Endothelial cell (in vitro differentiated cells): ENCODE measurements at regions not wholly inside any gene's neighbourhood (a gene's known extent, or its start where the extent isn't known, plus 50 kb on each side); places are given as distances from the start of the nearest gene placed in this dataset.

Source experiments
- DNase-seq: peaks from one replicate; pipeline ENCODE4 v3.0.0; 2021; ENCODE audit warnings: low spot score
- H3K27ac Mint-ChIP-seq: one replicate; pipeline ENCODE4 v1.8.0; 2021; ENCODE audit warnings: mixed read lengths, inconsistent platforms; ENCODE audit not compliant: unreplicated experiment
- H3K27me3 Mint-ChIP-seq: one replicate; pipeline ENCODE4 v1.8.0; 2021; ENCODE audit warnings: mild to moderate bottlenecking, moderate library complexity, mixed read lengths, inconsistent platforms; ENCODE audit not compliant: unreplicated experiment
- H3K36me3 Mint-ChIP-seq: one replicate; pipeline ENCODE4 v1.8.0; 2021; ENCODE audit warnings: mild to moderate bottlenecking, low read depth, mixed read lengths, inconsistent platforms; ENCODE audit not compliant: unreplicated experiment
- H3K4me1 Mint-ChIP-seq: one replicate; pipeline ENCODE4 v1.8.0; 2021; ENCODE audit warnings: mild to moderate bottlenecking, mixed read lengths, inconsistent platforms; ENCODE audit not compliant: unreplicated experiment
- H3K4me3 Mint-ChIP-seq: one replicate; pipeline ENCODE4 v1.8.0; 2021; ENCODE audit warnings: mild to moderate bottlenecking, mixed read lengths, inconsistent platforms; ENCODE audit not compliant: unreplicated experiment
- H3K9me3 Mint-ChIP-seq: one replicate; pipeline ENCODE4 v1.8.0; 2021; ENCODE audit warnings: mixed read lengths, inconsistent platforms; ENCODE audit not compliant: unreplicated experiment
- TF ChIP-seq, protein P1 (sequence below): fragments of 200-600 bp; sonication (generic); IDR thresholded peaks from one replicate; pipeline ENCODE4 v1.5.0; 2021; ENCODE audit warnings: antibody characterized with exemption; ENCODE audit not compliant: unreplicated experiment

- Mint-ChIP-seq H3K4me3 (no peak overlapping the region), H3K27ac (no peak overlapping the region), H3K4me1 (no peaks in the 10 kb centered on the region), H3K36me3 (no peaks in the 10 kb centered on the region), H3K27me3 (no peaks in the 10 kb centered on the region), H3K9me3 (no peaks in the 10 kb centered on the region)
- no peak for DNase-seq
- TF ChIP-seq, protein P1, sequence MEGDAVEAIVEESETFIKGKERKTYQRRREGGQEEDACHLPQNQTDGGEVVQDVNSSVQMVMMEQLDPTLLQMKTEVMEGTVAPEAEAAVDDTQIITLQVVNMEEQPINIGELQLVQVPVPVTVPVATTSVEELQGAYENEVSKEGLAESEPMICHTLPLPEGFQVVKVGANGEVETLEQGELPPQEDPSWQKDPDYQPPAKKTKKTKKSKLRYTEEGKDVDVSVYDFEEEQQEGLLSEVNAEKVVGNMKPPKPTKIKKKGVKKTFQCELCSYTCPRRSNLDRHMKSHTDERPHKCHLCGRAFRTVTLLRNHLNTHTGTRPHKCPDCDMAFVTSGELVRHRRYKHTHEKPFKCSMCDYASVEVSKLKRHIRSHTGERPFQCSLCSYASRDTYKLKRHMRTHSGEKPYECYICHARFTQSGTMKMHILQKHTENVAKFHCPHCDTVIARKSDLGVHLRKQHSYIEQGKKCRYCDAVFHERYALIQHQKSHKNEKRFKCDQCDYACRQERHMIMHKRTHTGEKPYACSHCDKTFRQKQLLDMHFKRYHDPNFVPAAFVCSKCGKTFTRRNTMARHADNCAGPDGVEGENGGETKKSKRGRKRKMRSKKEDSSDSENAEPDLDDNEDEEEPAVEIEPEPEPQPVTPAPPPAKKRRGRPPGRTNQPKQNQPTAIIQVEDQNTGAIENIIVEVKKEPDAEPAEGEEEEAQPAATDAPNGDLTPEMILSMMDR = no peak
Measured at GRCh38 chr5:17837757-17838156, 203.5 kb downstream of the TAF11L14 start.

GRCh38 chr5:17838469-17838868, 204.2 kb downstream of the TAF11L14 start:
- H3K36me3 Mint-ChIP-seq = no peaks in the 10 kb centered on the region
- H3K9me3 Mint-ChIP-seq = no peaks in the 10 kb centered on the region
- no peak overlapping the region for H3K4me3 Mint-ChIP-seq
- H3K4me1 Mint-ChIP-seq = no peaks in the 10 kb centered on the region
- TF ChIP-seq, protein P1 = no peak
- H3K27me3 Mint-ChIP-seq = no peaks in the 10 kb centered on the region
- no peak overlapping the region for H3K27ac Mint-ChIP-seq
- no peak for DNase-seq

GRCh38 chr5:17839848-17840247, 205.6 kb downstream of the TAF11L14 start:
- Mint-ChIP-seq H3K4me3 (no peak overlapping the region), H3K27me3 (no peaks in the 10 kb centered on the region), H3K36me3 (no peaks in the 10 kb centered on the region), H3K9me3 (no peaks in the 10 kb centered on the region), H3K4me1 (no peaks in the 10 kb centered on the region), H3K27ac (no peak overlapping the region)
- TF ChIP-seq, protein P1 = no peak
- no peak for DNase-seq

GRCh38 chr5:17846496-17846895, 212.2 kb downstream of the TAF11L14 start:
- no peaks in the 10 kb centered on the region for H3K27me3 Mint-ChIP-seq
- DNase-seq = no peak
- no peaks in the 10 kb centered on the region for H3K4me1 Mint-ChIP-seq
- no peaks in the 10 kb centered on the region for H3K9me3 Mint-ChIP-seq
- no peaks in the 10 kb centered on the region for H3K36me3 Mint-ChIP-seq
- H3K27ac Mint-ChIP-seq = no peak overlapping the region
- TF ChIP-seq, protein P1 = no peak
- no peak overlapping the region for H3K4me3 Mint-ChIP-seq

GRCh38 chr5:17847286-17847685, 213.0 kb downstream of the TAF11L14 start:
- Mint-ChIP-seq H3K27me3 (no peaks in the 10 kb centered on the region), H3K9me3 (no peaks in the 10 kb centered on the region), H3K4me3 (no peak overlapping the region), H3K4me1 (no peaks in the 10 kb centered on the region), H3K27ac (no peak overlapping the region), H3K36me3 (no peaks in the 10 kb centered on the region)
- TF ChIP-seq, protein P1 = no peak
- no peak for DNase-seq
